Caco-2 (cell line): ENCODE measurements at regions not wholly inside any gene's neighbourhood (a gene's known extent, or its start where the extent isn't known, plus 50 kb on each side); places are given as distances from the start of the nearest gene placed in this dataset.

Experiments used
- BruUV-seq: library from RNA; stranded (reverse); fragments of 400-500 nt; replicated peaks from 2 replicates; lab custom pipeline; 2021; lab: Mats Ljungman, UMichigan
- CTCF ChIA-PET: fragments of 300-600 bp; sonication (Branson Sonifier 250); formaldehyde crosslinking; loops from one replicate; lab custom pipeline; 2022; ENCODE audit warnings: antibody characterized with exemption; lab: Charles Lee
- POLR2A ChIA-PET: fragments of 300-600 bp; sonication (Branson Sonifier 250); formaldehyde crosslinking; loops from one replicate; lab custom pipeline; 2022; ENCODE audit warnings: antibody characterized with exemption; lab: Charles Lee
- DNase-seq, 2 experiments: peaks; one replicate each; pipeline versions ENCODE4 v3.0.0 to v3.0.0-alpha.2; 2020 to 2022
- H3K27me3 ChIP-seq: replicated peaks from 2 replicates; pipeline ENCODE4 v1.6.0; 2011; ENCODE audit warnings: low read length; ENCODE audit not compliant: control insufficient read depth, insufficient read depth
- H3K36me3 ChIP-seq: 2 replicates; pipeline ENCODE4 v1.5.1; 2011; ENCODE audit warnings: low read length; ENCODE audit not compliant: control insufficient read depth, insufficient read depth
- H3K4me1 ChIP-seq: fragments of 250-450 bp; sonication (Bioruptor Pico); 2 replicates; pipeline ENCODE4 v1.5.1; 2020; ENCODE audit warnings: mild to moderate bottlenecking
- H3K4me3 ChIP-seq: 2 replicates; pipeline ENCODE4 v1.5.1; 2011; ENCODE audit warnings: low read depth, mild to moderate bottlenecking, control low read depth, low read length
- H3K9me3 ChIP-seq: fragments of 250-450 bp; sonication (Bioruptor Pico); 2 replicates; pipeline ENCODE4 v1.5.1; 2020; ENCODE audit warnings: mild to moderate bottlenecking, moderate library complexity
- H3K27ac Mint-ChIP-seq: one replicate; pipeline ENCODE4 v1.8.0; 2022; ENCODE audit warnings: mixed read lengths; ENCODE audit not compliant: unreplicated experiment
- H3K27me3 Mint-ChIP-seq: one replicate; pipeline ENCODE4 v1.8.0; 2022; ENCODE audit warnings: mixed read lengths; ENCODE audit not compliant: insufficient read depth, unreplicated experiment
- H3K36me3 Mint-ChIP-seq: one replicate; pipeline ENCODE4 v1.8.0; 2022; ENCODE audit warnings: mild to moderate bottlenecking, mixed read lengths; ENCODE audit not compliant: insufficient read depth, unreplicated experiment
- H3K4me1 Mint-ChIP-seq: one replicate; pipeline ENCODE4 v1.8.0; 2022; ENCODE audit warnings: low read depth, mixed read lengths; ENCODE audit not compliant: unreplicated experiment
- H3K4me3 Mint-ChIP-seq: one replicate; pipeline ENCODE4 v1.8.0; 2022; ENCODE audit warnings: mild to moderate bottlenecking, moderate library complexity, mixed read lengths; ENCODE audit not compliant: unreplicated experiment
- H3K9me3 Mint-ChIP-seq: one replicate; pipeline ENCODE4 v1.8.0; 2022; ENCODE audit warnings: mixed read lengths; ENCODE audit not compliant: unreplicated experiment
- intact Hi-C: fragments of 100-400 bp; cut with micrococcal nuclease; formaldehyde crosslinking; loops from one replicate; pipeline ENCODE4 v1.10.0; 2022; ENCODE audit not compliant: unreplicated experiment
- TF ChIP-seq, protein P1 (sequence below), 2 experiments: fragments of 200-600 bp in 1 of 2; IDR thresholded peaks; 1 replicate in 1 of 2; 2 replicates in 1 of 2; pipeline versions ENCODE4 v1.5.1 to v1.8.0; 2011 to 2022; ENCODE audit warnings: antibody characterized with exemption in 1 of 2, control low read depth in 1 of 2, inconsistent platforms in 1 of 2, low read depth in 1 of 2, low read length in 1 of 2, mild to moderate bottlenecking in 1 of 2, moderate library complexity in 1 of 2; ENCODE audit not compliant: insufficient read depth in 1 of 2, severe bottlenecking in 1 of 2, unreplicated experiment in 1 of 2

- H3K36me3 Mint-ChIP-seq, result no peaks in the 10 kb centered on the region
- no peaks in the 10 kb centered on the region for H3K4me1 Mint-ChIP-seq
- H3K27me3 Mint-ChIP-seq, result no peaks in the 10 kb centered on the region
- intact Hi-C loops, result no loop called here
- TF ChIP-seq, protein P1, sequence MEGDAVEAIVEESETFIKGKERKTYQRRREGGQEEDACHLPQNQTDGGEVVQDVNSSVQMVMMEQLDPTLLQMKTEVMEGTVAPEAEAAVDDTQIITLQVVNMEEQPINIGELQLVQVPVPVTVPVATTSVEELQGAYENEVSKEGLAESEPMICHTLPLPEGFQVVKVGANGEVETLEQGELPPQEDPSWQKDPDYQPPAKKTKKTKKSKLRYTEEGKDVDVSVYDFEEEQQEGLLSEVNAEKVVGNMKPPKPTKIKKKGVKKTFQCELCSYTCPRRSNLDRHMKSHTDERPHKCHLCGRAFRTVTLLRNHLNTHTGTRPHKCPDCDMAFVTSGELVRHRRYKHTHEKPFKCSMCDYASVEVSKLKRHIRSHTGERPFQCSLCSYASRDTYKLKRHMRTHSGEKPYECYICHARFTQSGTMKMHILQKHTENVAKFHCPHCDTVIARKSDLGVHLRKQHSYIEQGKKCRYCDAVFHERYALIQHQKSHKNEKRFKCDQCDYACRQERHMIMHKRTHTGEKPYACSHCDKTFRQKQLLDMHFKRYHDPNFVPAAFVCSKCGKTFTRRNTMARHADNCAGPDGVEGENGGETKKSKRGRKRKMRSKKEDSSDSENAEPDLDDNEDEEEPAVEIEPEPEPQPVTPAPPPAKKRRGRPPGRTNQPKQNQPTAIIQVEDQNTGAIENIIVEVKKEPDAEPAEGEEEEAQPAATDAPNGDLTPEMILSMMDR (IDR thresholded peaks at IDR 0.05; ENCODE audit: insufficient read depth in 1 of 2, low read depth in 1 of 2, low read length in 1 of 2, severe bottlenecking in 1 of 2, unreplicated experiment in 1 of 2), result no peak
- no peak overlapping the region for H3K4me3 Mint-ChIP-seq
- ChIA-PET CTCF (no interaction called here), POLR2A (no interaction called here)
- no peak for DNase-seq
- no peak overlapping the region for H3K27ac Mint-ChIP-seq
- Histone ChIP-seq H3K9me3 (peaks cover 13% of the 10 kb centered on the region), H3K36me3 (no peaks in the 10 kb centered on the region), H3K4me1 (no peaks in the 10 kb centered on the region), H3K4me3 (no peak overlapping the region), H3K27me3 (no peaks in the 10 kb centered on the region)
- BruUV-seq, result no TSS peak
- H3K9me3 Mint-ChIP-seq, result peaks cover 30% of the 10 kb centered on the region
Observed at GRCh38 chr19:27720155-27720554, 1492.8 kb downstream of the UQCRFS1 start.

- Mint-ChIP-seq H3K4me1 (no peaks in the 10 kb centered on the region), H3K27ac (no peak overlapping the region), H3K36me3 (no peaks in the 10 kb centered on the region), H3K9me3 (peaks cover 30% of the 10 kb centered on the region), H3K4me3 (no peak overlapping the region), H3K27me3 (no peaks in the 10 kb centered on the region)
- CTCF ChIA-PET, result no interaction called here
- no peak for DNase-seq
- intact Hi-C loops, result no loop called here
- no peaks in the 10 kb centered on the region for H3K4me1 ChIP-seq
- H3K27me3 ChIP-seq, result no peaks in the 10 kb centered on the region
- no peak overlapping the region for H3K4me3 ChIP-seq
- BruUV-seq, result no TSS peak
- H3K9me3 ChIP-seq, result peaks cover 16% of the 10 kb centered on the region
- TF ChIP-seq, protein P1 (IDR thresholded peaks at IDR 0.05; ENCODE audit: insufficient read depth in 1 of 2, low read depth in 1 of 2, low read length in 1 of 2, severe bottlenecking in 1 of 2, unreplicated experiment in 1 of 2), result no peak
- H3K36me3 ChIP-seq, result no peaks in the 10 kb centered on the region
- POLR2A ChIA-PET, result no interaction called here
Observed at GRCh38 chr19:27719034-27719433, 1493.9 kb downstream of the UQCRFS1 start.

GRCh38 chr19:27718234-27718633 is 1494.7 kb downstream of the UQCRFS1 start:
- Histone ChIP-seq H3K4me1 (no peaks in the 10 kb centered on the region), H3K9me3 (peaks cover 24% of the 10 kb centered on the region), H3K4me3 (no peak overlapping the region), H3K27me3 (no peaks in the 10 kb centered on the region), H3K36me3 (no peaks in the 10 kb centered on the region)
- H3K9me3 Mint-ChIP-seq, result peaks cover 30% of the 10 kb centered on the region
- BruUV-seq, result no TSS peak
- ChIA-PET CTCF (no interaction called here), POLR2A (no interaction called here)
- no peaks in the 10 kb centered on the region for H3K4me1 Mint-ChIP-seq
- DNase-seq, result no peak
- no peaks in the 10 kb centered on the region for H3K36me3 Mint-ChIP-seq
- no peak overlapping the region for H3K27ac Mint-ChIP-seq
- H3K4me3 Mint-ChIP-seq, result no peak overlapping the region
- TF ChIP-seq, protein P1 (IDR thresholded peaks at IDR 0.05; ENCODE audit: insufficient read depth in 1 of 2, low read depth in 1 of 2, low read length in 1 of 2, severe bottlenecking in 1 of 2, unreplicated experiment in 1 of 2), result no peak
- no peaks in the 10 kb centered on the region for H3K27me3 Mint-ChIP-seq
- intact Hi-C loops, result no loop called here
